ENCODE measurements at regions not wholly inside any gene's neighbourhood (a gene's known extent, or its start where the extent isn't known, plus 50 kb on each side); places are given as distances from the start of the nearest gene placed in this dataset.

GRCh38 chr10:30782157-30782536 is 152.6 kb upstream of the LYZL2 start:
- TF ChIP-seq POLR2A (IDR thresholded peaks at IDR 0.05) (no peak), CTCF (IDR thresholded peaks at IDR 0.05) (no peak), EP300 (IDR thresholded peaks at IDR 0.05) (no peak)
